Type B pancreatic cell (in vitro differentiated cells): ENCODE measurements at regions not wholly inside any gene's neighbourhood (a gene's known extent, or its start where the extent isn't known, plus 50 kb on each side); places are given as distances from the start of the nearest gene placed in this dataset.

ENCODE experiments used
- DNase-seq: peaks from one replicate; pipeline ENCODE4 v3.0.0; 2021; ENCODE audit warnings: mixed read lengths; ENCODE audit not compliant: unreplicated experiment; ENCODE audit errors: extremely low spot score
- H3K27ac Mint-ChIP-seq: 2 replicates; pipeline ENCODE4 v1.8.0; 2021; ENCODE audit warnings: mild to moderate bottlenecking, mixed read lengths
- H3K27me3 Mint-ChIP-seq: 2 replicates; pipeline ENCODE4 v1.8.0; 2021; ENCODE audit warnings: mixed read lengths
- H3K36me3 Mint-ChIP-seq: 2 replicates; pipeline ENCODE4 v1.8.0; 2021; ENCODE audit warnings: mixed read lengths
- H3K4me1 Mint-ChIP-seq: one replicate; pipeline ENCODE4 v1.8.0; 2021; ENCODE audit warnings: mixed read lengths; ENCODE audit not compliant: unreplicated experiment
- H3K4me3 Mint-ChIP-seq: 2 replicates; pipeline ENCODE4 v1.8.0; 2021; ENCODE audit warnings: mild to moderate bottlenecking, mixed read lengths
- H3K9me3 Mint-ChIP-seq: 2 replicates; pipeline ENCODE4 v1.8.0; 2021; ENCODE audit warnings: mixed read lengths
- TF ChIP-seq, protein P1 (sequence below): fragments of 200-600 bp; sonication (generic); conservative IDR thresholded peaks from 2 replicates; pipeline ENCODE4 v1.5.0; 2021; ENCODE audit warnings: antibody characterized with exemption, mild to moderate bottlenecking

DNA sequence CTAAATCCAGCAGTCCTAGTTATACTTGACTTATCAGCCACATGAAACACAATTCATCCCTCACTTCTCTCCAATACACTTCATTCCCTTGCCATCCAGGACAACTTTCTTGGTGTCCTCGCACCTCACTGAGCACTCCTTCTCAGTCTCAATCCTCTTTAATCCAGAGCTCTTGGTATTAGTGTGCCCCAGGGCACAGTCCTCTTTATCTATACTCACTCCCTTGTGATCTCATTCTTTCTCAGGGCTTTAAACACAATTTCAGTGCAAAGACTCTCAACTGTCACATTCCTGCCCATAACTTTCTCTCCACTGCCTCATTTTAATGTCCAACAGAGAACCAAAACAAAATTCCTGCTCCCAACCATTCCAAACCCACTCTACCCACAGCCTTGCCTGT, 60.8 kb upstream of the SPOPL start:
- TF ChIP-seq, protein P1, sequence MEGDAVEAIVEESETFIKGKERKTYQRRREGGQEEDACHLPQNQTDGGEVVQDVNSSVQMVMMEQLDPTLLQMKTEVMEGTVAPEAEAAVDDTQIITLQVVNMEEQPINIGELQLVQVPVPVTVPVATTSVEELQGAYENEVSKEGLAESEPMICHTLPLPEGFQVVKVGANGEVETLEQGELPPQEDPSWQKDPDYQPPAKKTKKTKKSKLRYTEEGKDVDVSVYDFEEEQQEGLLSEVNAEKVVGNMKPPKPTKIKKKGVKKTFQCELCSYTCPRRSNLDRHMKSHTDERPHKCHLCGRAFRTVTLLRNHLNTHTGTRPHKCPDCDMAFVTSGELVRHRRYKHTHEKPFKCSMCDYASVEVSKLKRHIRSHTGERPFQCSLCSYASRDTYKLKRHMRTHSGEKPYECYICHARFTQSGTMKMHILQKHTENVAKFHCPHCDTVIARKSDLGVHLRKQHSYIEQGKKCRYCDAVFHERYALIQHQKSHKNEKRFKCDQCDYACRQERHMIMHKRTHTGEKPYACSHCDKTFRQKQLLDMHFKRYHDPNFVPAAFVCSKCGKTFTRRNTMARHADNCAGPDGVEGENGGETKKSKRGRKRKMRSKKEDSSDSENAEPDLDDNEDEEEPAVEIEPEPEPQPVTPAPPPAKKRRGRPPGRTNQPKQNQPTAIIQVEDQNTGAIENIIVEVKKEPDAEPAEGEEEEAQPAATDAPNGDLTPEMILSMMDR: no peak
- no peak for DNase-seq
- no peaks in the 10 kb centered on the region for H3K27me3 Mint-ChIP-seq
- H3K4me1 Mint-ChIP-seq: peaks cover 9% of the 10 kb centered on the region
- no peaks in the 10 kb centered on the region for H3K36me3 Mint-ChIP-seq
- no peak overlapping the region for H3K4me3 Mint-ChIP-seq
- no peak overlapping the region for H3K27ac Mint-ChIP-seq
- H3K9me3 Mint-ChIP-seq: peaks cover 3% of the 10 kb centered on the region

DNA sequence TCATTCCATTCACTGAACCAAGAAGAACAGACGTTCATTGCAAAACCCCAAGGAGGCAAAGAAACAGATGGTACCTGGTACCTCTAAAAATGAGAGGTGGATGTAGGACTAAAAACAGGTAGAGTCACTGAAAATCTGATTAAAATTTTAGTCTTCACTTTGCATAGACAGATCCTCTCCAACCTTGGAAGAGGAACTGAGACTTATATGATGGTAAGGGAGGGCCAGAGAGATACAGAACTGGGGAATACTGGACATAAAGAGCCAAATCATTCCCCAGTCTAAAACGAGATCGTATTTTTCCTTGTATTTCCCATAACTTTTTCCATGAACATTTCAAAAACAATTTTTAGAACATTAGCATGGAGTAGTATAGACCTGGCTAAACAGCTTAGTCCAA, 59.7 kb upstream of the SPOPL start:
- Mint-ChIP-seq H3K4me3 (no peak overlapping the region), H3K9me3 (peaks cover 3% of the 10 kb centered on the region), H3K27ac (no peak overlapping the region), H3K36me3 (no peaks in the 10 kb centered on the region), H3K27me3 (no peaks in the 10 kb centered on the region), H3K4me1 (peaks cover 5% of the 10 kb centered on the region)
- DNase-seq: no peak
- TF ChIP-seq, protein P1: no peak

DNA sequence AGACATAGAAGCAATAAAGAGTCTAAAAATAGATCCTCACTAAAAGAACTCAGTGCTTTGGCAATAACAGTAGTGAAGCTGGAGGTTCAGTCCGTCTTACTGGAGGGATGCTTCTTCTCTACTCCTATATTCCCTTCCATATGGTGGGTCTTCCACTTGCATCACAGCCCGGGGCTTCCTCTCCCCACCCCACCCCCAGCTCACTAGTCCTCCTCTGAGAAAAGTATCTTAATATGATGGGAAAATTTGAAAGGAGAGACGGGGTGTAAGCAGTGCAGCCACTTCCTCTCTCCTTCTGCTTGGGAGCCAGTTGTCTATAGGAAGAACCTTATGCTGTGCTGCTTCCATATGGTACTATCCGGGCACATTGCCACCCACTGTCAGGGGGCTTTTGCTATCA, 57.2 kb upstream of the SPOPL start:
- Mint-ChIP-seq H3K4me3 (no peak overlapping the region), H3K9me3 (peaks cover 3% of the 10 kb centered on the region), H3K27ac (no peak overlapping the region), H3K27me3 (no peaks in the 10 kb centered on the region), H3K4me1 (peaks cover 5% of the 10 kb centered on the region), H3K36me3 (no peaks in the 10 kb centered on the region)
- DNase-seq: no peak
- TF ChIP-seq, protein P1: no peak

DNA sequence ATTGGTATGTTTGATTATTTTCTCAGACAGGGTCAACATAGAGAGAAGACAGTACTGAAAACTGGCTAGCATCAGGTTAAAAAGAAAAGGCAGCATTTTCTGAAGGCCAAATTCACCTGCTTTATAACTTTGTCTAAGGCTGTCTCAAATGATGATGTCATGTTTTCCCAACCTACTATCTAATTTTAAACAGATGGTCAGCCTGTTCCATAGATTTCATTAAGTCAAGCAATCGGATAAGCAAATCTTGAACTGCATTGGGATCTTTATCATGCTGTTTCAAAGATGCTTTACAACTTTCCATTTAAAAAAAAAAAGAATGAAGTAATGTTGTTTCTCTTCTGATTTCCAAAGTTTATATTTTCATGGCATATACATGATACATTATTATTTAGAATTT, 56.3 kb upstream of the SPOPL start:
- Mint-ChIP-seq H3K4me3 (no peak overlapping the region), H3K27me3 (no peaks in the 10 kb centered on the region), H3K36me3 (no peaks in the 10 kb centered on the region), H3K27ac (no peak overlapping the region), H3K4me1 (peaks cover 5% of the 10 kb centered on the region), H3K9me3 (peaks cover 3% of the 10 kb centered on the region)
- DNase-seq: no peak
- TF ChIP-seq, protein P1: no peak

DNA sequence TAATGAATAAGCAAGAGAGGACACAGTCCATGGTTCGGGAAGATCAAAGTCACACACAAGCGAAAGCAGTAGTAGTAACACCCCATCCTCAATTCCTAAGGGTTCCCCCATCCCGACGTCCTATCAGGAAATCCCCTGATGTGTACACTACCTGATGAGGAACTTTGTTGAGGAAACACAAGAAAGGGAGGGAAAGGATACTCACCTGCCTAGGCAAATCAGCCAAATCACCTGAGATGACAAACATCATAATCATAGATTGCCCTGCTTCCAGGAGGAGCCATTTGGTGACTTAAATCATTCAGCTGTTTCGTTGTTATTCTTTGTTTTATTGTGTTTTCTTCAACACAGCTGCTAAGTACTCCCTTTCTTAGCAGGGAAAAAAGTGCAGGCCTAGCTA, 55.5 kb upstream of the SPOPL start:
- no peak overlapping the region for H3K27ac Mint-ChIP-seq
- no peak for DNase-seq
- H3K36me3 Mint-ChIP-seq: no peaks in the 10 kb centered on the region
- TF ChIP-seq, protein P1: no peak
- H3K4me1 Mint-ChIP-seq: peaks cover 5% of the 10 kb centered on the region
- no peaks in the 10 kb centered on the region for H3K27me3 Mint-ChIP-seq
- peaks cover 3% of the 10 kb centered on the region for H3K9me3 Mint-ChIP-seq
- H3K4me3 Mint-ChIP-seq: no peak overlapping the region

DNA sequence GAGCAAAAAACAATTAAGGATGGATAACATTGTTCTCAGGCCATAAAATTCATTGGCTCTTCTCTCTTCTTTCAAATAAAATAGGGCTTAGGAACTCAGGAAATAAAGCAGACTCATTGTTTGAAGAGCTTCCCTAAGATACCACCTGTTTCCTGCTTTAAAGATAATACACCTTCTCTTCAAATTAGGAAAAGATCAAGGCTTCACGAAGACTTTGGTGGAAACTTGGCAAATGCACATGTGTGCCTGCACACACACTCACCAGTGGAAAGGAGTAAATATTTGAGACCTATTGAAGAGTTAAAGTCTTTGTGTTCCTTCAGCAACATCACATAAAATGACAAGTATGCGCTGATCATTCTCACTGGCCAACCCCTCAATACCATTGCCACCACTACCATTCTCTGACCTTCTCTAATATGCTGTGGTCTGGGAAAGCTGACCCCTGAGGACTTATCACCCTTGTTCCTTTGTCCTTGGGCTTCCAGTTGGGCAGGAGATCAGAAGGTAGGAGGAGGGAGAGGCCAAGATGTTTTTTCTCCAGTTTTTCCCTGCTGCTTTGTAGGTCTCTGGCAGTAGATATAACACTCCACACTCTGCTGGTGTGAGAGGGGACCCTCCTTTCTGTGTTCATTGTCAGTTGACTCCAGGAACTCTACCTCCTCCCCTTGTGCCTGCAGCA, 53.5 kb upstream of the SPOPL start:
- H3K9me3 Mint-ChIP-seq: peaks cover 3% of the 10 kb centered on the region
- no peaks in the 10 kb centered on the region for H3K27me3 Mint-ChIP-seq
- peaks cover 5% of the 10 kb centered on the region for H3K4me1 Mint-ChIP-seq
- TF ChIP-seq, protein P1: no peak
- no peak overlapping the region for H3K27ac Mint-ChIP-seq
- H3K4me3 Mint-ChIP-seq: no peak overlapping the region
- H3K36me3 Mint-ChIP-seq: no peaks in the 10 kb centered on the region
- no peak for DNase-seq
